GM13976 (cell line): ENCODE measurements at regions not wholly inside any gene's neighbourhood (a gene's known extent, or its start where the extent isn't known, plus 50 kb on each side); places are given as distances from the start of the nearest gene placed in this dataset.

ENCODE experiments used
- DNase-seq: peaks from one replicate; pipeline ENCODE4 v3.0.0; 2012; ENCODE audit warnings: low spot score
- in situ Hi-C: fragments of 300-500 bp; cut with MboI; formaldehyde crosslinking; loops from one replicate; pipeline ENCODE4 v1.12.0; 2022; ENCODE audit warnings: low sequenced_read_pairs, mixed read lengths, inconsistent platforms; ENCODE audit not compliant: unreplicated experiment
- TF ChIP-seq, protein P1 (sequence below): IDR thresholded peaks from 2 replicates; pipeline ENCODE4 v1.5.1; 2012; ENCODE audit warnings: borderline replicate concordance, mild to moderate bottlenecking; ENCODE audit not compliant: insufficient read depth; ENCODE audit errors: extremely low read depth, missing control alignments, control extremely low read depth

DNA sequence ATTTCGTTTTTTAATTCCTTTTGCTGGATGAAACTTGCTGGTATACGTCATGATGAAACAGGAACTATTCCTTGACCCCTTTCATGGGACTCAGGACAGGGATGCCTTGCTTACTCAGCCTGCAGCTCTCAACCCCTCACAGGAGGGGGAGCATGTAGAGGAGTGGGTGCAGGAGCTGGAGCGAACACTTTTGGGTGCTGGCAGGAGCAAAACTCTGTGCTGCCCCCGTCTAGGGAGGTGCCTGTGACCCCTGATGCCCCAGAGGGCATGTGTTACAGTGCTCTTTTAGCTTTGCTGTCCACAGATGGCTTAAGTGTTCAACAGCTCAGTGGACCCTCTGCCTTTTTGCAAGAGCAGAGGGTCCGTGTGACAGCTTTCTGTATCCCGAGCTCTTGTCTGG lies 56.8 kb upstream of the TEX13C start:
- in situ Hi-C loops = no loop called here
- no peak for DNase-seq
- TF ChIP-seq, protein P1, sequence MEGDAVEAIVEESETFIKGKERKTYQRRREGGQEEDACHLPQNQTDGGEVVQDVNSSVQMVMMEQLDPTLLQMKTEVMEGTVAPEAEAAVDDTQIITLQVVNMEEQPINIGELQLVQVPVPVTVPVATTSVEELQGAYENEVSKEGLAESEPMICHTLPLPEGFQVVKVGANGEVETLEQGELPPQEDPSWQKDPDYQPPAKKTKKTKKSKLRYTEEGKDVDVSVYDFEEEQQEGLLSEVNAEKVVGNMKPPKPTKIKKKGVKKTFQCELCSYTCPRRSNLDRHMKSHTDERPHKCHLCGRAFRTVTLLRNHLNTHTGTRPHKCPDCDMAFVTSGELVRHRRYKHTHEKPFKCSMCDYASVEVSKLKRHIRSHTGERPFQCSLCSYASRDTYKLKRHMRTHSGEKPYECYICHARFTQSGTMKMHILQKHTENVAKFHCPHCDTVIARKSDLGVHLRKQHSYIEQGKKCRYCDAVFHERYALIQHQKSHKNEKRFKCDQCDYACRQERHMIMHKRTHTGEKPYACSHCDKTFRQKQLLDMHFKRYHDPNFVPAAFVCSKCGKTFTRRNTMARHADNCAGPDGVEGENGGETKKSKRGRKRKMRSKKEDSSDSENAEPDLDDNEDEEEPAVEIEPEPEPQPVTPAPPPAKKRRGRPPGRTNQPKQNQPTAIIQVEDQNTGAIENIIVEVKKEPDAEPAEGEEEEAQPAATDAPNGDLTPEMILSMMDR = no peak

DNA sequence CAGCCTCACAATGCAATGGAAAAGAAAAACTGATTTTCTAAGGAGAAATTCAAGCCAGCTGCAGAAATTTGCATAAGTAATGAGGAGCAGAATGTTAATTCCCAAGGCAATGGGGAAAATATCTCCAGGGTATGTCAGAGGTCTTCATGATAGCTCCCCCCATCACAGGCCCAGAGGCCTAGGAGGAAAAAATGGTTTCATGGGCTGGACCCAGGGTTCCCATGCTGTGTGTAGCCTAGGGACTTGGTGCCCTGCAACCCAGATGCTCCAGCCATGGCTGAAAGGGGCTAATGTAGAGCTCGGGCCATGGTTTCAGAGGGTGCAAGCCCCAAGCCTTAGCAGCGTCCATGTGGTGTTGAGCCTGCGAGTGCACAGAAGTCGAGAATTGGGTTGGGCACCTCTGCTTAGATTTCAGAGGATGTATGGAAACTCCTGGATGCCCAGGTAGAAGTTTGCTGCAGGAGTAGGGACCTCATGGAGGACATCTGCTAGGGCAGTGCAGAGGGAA lies 53.5 kb upstream of the TEX13C start:
- TF ChIP-seq, protein P1 = no peak
- DNase-seq = no peak
- in situ Hi-C loops = no loop called here
